Upper lobe of left lung (tissue), 6 donors: ENCODE measurements at regions not wholly inside any gene's neighbourhood (a gene's known extent, or its start where the extent isn't known, plus 50 kb on each side); places are given as distances from the start of the nearest gene placed in this dataset.

Experiments
- ATAC-seq, 2 donors: fragments of 200-7000 bp; cut with Tn5 transposase; one replicate each; pipeline ENCODE4 v1.9.1; 2022; ENCODE audit warnings: mild to moderate bottlenecking in 2 of 2, moderate library complexity in 2 of 2; ENCODE audit not compliant: low FRiP score in 2 of 2
- DNase-seq, 2 donors: peaks; one replicate each; pipeline ENCODE4 v3.0.0-alpha.2; 2019 to 2020
- H3K27ac ChIP-seq, 4 donors: fragments of 200-600 bp; sonication (generic); one replicate each; pipeline ENCODE4 v1.5.1; 2016 to 2019
- H3K27me3 ChIP-seq, 4 donors: fragments of 200-600 bp; sonication (generic); one replicate each; pipeline ENCODE4 v1.5.1; 2017 to 2019
- H3K36me3 ChIP-seq, 4 donors: fragments of 200-600 bp; sonication (generic); one replicate each; pipeline ENCODE4 v1.5.1; 2016 to 2019
- H3K4me1 ChIP-seq, 4 donors: fragments of 200-600 bp; sonication (generic); one replicate each; pipeline ENCODE4 v1.5.1; 2018 to 2019
- H3K4me3 ChIP-seq, 4 donors: fragments of 200-600 bp; sonication (generic); one replicate each; pipeline ENCODE4 v1.5.1; 2017 to 2019; ENCODE audit warnings: mild to moderate bottlenecking in 2 of 4, moderate library complexity in 1 of 4
- H3K9me3 ChIP-seq, 4 donors: fragments of 200-600 bp; sonication (generic); one replicate each; pipeline ENCODE4 v1.5.1; 2018 to 2019
- EP300 ChIP-seq, 4 donors: sonication (generic); formaldehyde crosslinking; IDR thresholded peaks; one replicate each; pipeline ENCODE4 v1.5.1; 2017; ENCODE audit warnings: antibody characterized with exemption in 4 of 4, control low read depth in 2 of 4
- POLR2A ChIP-seq, 4 donors: fragments of 450-650 bp; IDR thresholded peaks; one replicate each; pipeline ENCODE4 v1.5.1; 2016 to 2017; ENCODE audit warnings: antibody characterized with exemption in 4 of 4, mild to moderate bottlenecking in 2 of 4
- POLR2AphosphoS5 ChIP-seq, 2 donors: sonication (generic); formaldehyde crosslinking; IDR thresholded peaks; one replicate each; pipeline ENCODE4 v1.5.1; 2017; ENCODE audit warnings: antibody characterized with exemption in 2 of 2
- WGBS, 2 donors: methylation state at CpG; one replicate each; pipeline ENCODE4 v1.1.5; 2017 to 2018; 5-methylcytosine and 5-hydroxymethylcytosine counted together
- TF ChIP-seq, protein P1 (sequence below), 6 experiments: fragments of 450-650 bp in 4 of 6; fragments of 200-600 bp in 2 of 6; sonication (generic) in 2 of 6; IDR thresholded peaks; one replicate each; pipeline ENCODE4 v1.5.1; 2016 to 2019; ENCODE audit warnings: antibody characterized with exemption in 6 of 6
- donor health status: DM: no; HTN: no; CAD: no; lungs with moderate emphysema.
- donor health status: DM: no; HTN: yes; CAD: no; lungs with severe emphysema.

DNA sequence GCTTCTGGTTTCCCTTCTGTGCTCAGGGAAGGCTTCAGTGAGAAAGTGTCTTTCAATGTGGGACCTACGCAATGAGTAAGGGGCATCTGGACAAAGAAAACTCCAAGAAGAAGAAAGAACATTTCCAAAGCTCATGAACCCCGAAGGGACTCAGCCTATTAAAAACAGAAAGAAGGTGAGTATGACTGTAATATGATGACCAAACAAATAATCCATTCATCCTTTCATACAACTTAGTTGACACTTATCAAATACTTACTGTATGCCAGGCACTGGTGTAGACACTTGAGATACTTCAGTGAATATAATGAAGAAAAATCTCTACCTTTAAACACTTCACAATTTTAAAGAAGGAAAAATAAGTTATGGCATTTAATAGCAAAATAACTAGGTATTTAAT, 1054.2 kb upstream of the FOXG1 start:
- Histone ChIP-seq H3K4me1 (no peaks in the 10 kb centered on the region), H3K4me3 (no peak overlapping the region), H3K27me3 (no peaks in the 10 kb centered on the region), H3K9me3 (peaks cover 0 to 11% (median 7%) of the 10 kb centered on the region in 4 donors), H3K36me3 (no peaks in the 10 kb centered on the region), H3K27ac (no peak overlapping the region)
- TF ChIP-seq, protein P1, sequence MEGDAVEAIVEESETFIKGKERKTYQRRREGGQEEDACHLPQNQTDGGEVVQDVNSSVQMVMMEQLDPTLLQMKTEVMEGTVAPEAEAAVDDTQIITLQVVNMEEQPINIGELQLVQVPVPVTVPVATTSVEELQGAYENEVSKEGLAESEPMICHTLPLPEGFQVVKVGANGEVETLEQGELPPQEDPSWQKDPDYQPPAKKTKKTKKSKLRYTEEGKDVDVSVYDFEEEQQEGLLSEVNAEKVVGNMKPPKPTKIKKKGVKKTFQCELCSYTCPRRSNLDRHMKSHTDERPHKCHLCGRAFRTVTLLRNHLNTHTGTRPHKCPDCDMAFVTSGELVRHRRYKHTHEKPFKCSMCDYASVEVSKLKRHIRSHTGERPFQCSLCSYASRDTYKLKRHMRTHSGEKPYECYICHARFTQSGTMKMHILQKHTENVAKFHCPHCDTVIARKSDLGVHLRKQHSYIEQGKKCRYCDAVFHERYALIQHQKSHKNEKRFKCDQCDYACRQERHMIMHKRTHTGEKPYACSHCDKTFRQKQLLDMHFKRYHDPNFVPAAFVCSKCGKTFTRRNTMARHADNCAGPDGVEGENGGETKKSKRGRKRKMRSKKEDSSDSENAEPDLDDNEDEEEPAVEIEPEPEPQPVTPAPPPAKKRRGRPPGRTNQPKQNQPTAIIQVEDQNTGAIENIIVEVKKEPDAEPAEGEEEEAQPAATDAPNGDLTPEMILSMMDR (IDR thresholded peaks at IDR 0.05) = no peak
- no peak for TF ChIP-seq EP300 (IDR thresholded peaks at IDR 0.05)
- no peak for TF ChIP-seq POLR2AphosphoS5 (IDR thresholded peaks at IDR 0.05)
- no peak for TF ChIP-seq POLR2A (IDR thresholded peaks at IDR 0.05)
- WGBS, 2 donors = 84 to 86% methylated on average over 2 of the region's 2 CpGs
- ATAC-seq (no peak), DNase-seq (no peak)

- Histone ChIP-seq H3K36me3 (no peaks in the 10 kb centered on the region), H3K27me3 (no peaks in the 10 kb centered on the region), H3K4me1 (no peaks in the 10 kb centered on the region), H3K9me3 (peaks cover 0 to 11% (median 7%) of the 10 kb centered on the region in 4 donors), H3K27ac (no peak overlapping the region), H3K4me3 (no peak overlapping the region)
- ATAC-seq (no peak), DNase-seq (no peak)
- TF ChIP-seq, protein P1 (IDR thresholded peaks at IDR 0.05) = no peak
- TF ChIP-seq EP300 (IDR thresholded peaks at IDR 0.05) (no peak), POLR2A (IDR thresholded peaks at IDR 0.05) (no peak), POLR2AphosphoS5 (IDR thresholded peaks at IDR 0.05) (no peak)
These were observed 1051.0 kb upstream of the FOXG1 start for GRCh38 chr14:27715561-27715960.

- DNase-seq (no peak), ATAC-seq (no peak)
- no peaks in the 10 kb centered on the region for H3K9me3 ChIP-seq
- H3K27ac ChIP-seq = no peak overlapping the region
- H3K4me3 ChIP-seq = no peak overlapping the region
- H3K4me1 ChIP-seq = no peaks in the 10 kb centered on the region
- TF ChIP-seq POLR2AphosphoS5 (IDR thresholded peaks at IDR 0.05) (no peak), EP300 (IDR thresholded peaks at IDR 0.05) (no peak), POLR2A (IDR thresholded peaks at IDR 0.05) (no peak)
- TF ChIP-seq, protein P1 (IDR thresholded peaks at IDR 0.05) = no peak
- H3K27me3 ChIP-seq = no peaks in the 10 kb centered on the region
- no peaks in the 10 kb centered on the region for H3K36me3 ChIP-seq
These were observed 1044.8 kb upstream of the FOXG1 start for GRCh38 chr14:27721760-27722159.

GRCh38 chr14:27725482-27725881, 1041.1 kb upstream of the FOXG1 start:
- TF ChIP-seq POLR2AphosphoS5 (IDR thresholded peaks at IDR 0.05) (no peak), POLR2A (IDR thresholded peaks at IDR 0.05) (no peak), EP300 (IDR thresholded peaks at IDR 0.05) (no peak)
- TF ChIP-seq, protein P1 (IDR thresholded peaks at IDR 0.05) = no peak
- Histone ChIP-seq H3K9me3 (no peaks in the 10 kb centered on the region), H3K27ac (no peak overlapping the region), H3K4me3 (no peak overlapping the region), H3K4me1 (no peaks in the 10 kb centered on the region), H3K36me3 (no peaks in the 10 kb centered on the region), H3K27me3 (no peaks in the 10 kb centered on the region)
- WGBS, 2 donors = 69 to 73% methylated on average over 4 of the region's 4 CpGs
- no peak for DNase-seq
- no peak for ATAC-seq

DNA sequence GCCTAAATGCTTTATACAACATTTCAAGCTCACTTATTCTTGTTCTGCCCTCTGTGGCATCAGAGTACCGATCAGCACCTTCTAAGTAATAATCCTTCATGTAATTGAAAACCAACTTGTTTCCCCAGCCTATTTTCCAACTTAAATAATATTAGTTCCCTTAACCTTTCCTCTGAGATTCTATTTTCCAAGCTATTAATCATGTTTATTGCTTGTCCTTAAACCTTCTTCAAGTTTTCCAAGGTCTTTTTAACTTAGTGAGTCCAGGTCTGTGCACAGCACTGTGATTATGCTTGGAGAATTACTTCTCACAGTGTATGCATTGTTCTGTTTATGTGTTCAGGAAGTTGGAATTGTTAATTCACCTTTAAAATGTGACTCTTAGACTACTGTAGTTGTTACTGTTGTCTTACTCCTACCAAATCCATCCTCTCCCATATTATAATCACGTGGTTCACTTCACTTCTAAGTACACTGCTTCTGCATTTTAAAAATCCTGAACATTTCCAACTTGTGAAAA, 1039.3 kb upstream of the FOXG1 start:
- DNase-seq = no peak
- whole genome bisulfite sequencing, 2 donors = 54% methylated on average over 2 of the region's 2 CpGs
- no peaks in the 10 kb centered on the region for H3K9me3 ChIP-seq
- no peak overlapping the region for H3K4me3 ChIP-seq
- H3K36me3 ChIP-seq = no peaks in the 10 kb centered on the region
- no peak for ATAC-seq
- H3K27ac ChIP-seq = no peak overlapping the region
- TF ChIP-seq, protein P1 (IDR thresholded peaks at IDR 0.05) = no peak
- TF ChIP-seq POLR2AphosphoS5 (IDR thresholded peaks at IDR 0.05) (no peak), EP300 (IDR thresholded peaks at IDR 0.05) (no peak), POLR2A (IDR thresholded peaks at IDR 0.05) (no peak)
- no peaks in the 10 kb centered on the region for H3K27me3 ChIP-seq
- H3K4me1 ChIP-seq = no peaks in the 10 kb centered on the region
